ENCODE measurements at regions not wholly inside any gene's neighbourhood (a gene's known extent, or its start where the extent isn't known, plus 50 kb on each side); places are given as distances from the start of the nearest gene placed in this dataset.
"Not testable (repeated sequence)": the region's sequence is repeated elsewhere in the genome, so short reads cannot be mapped to it uniquely, and the experiment has no call there.

DNA sequence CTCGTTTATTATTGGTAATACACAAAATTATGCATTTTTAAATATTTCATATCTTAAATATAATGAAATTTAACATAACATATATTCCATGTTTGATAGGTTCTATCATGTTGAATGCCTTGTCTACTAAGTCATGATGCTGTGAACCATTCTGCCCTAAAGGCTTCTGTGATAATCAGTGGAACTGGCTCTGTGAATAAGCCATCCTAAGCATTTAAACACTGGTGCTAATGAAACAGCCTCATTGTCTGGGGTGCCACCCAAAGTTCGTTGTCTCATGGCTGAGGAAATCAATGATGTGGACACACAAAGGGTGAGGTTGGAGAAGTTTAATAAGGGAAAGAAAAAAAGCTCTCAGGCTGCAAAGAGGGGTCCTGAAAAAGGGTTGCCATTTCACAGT is 264.7 kb upstream of the ZRANB2 start:
- no peak for DNase-seq (ENCODE audit: low spot score)

DNA sequence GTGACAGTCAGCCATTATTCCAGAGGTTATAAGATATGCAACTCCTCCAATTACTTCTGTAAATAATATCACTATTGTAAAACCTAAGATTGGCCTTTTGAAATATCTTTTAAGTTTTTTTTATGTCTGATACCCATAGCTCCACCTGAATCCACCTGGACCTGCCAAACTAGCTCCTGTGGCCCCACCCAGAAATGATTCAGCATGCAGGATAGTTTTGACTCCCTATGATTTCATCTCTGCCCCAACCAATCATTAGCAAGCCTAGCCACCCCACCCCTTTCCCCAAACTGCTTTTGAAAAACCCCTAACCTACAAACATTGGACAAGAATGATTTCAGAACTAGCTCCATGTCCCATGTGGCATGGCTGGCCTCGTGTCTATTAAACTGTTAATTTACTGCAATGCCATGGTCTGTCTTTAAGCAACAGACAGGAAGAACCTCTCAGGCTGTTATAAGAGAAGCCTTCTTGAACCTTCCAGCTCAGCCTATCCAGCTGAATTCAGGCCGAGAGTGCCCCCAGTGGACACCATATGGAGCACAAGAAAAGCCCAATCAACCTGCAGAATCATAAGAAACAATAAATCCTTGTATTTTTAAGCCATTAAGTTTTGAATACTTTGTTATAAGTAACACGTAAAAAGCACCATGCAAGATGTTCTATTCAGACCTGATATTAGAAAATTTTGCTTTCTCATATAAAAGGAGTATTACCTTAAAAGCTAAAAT is 263.0 kb upstream of the ZRANB2 start:
- no peak for DNase-seq (ENCODE audit: low spot score)

- no peak for DNase-seq (ENCODE audit: low spot score)
Observed at GRCh38 chr1:71339238-71339637, 258.4 kb upstream of the ZRANB2 start.

DNA sequence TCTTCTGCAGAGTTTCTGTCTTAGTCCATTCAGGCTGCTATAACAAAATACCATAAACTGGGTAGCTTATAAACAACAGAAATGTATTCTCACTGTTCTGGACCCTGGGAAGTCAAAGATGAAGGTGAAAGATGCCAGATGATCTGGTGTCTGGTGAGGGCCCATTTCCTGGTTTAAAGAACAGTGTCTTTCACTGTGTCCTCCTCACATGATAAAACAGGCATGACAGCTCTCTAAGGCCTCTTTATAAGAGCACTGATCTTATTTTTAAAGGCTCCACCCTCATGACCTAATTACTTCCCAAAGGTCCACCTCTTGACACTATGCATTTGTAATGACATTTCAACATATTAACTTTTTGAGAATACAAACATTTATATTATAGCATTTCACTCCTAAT is 250.2 kb upstream of the ZRANB2 start:
- DNase-seq (ENCODE audit: low spot score): no peak

DNA sequence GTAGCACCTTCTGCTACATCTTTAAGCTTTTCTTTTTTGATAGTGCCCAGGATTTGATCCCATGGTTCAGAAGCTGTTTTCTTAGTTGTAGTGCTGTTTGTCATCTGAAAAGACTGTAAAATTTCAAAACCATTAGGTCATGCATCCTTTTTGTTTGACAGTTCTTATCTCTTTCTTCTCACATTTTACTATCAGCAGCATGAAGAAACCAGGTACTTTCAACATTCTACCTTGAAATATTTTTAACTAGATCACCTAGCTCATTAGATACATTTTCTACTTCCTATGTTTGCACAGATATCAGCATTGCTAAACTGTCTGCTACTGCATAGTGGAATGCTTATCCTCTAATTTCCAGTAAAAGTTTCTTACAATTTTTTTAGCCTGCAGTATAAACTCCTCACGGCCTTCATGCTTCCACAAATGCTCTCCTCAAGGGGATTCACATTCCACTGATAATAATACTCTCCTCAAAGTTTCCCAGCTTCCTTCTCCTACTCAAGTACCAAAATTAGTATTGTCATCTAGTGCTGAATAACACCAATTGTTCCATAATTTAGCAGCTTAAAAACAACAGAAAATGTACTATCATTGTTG is 243.9 kb upstream of the ZRANB2 start:
- no peak for DNase-seq (ENCODE audit: low spot score)

- no peak for DNase-seq (ENCODE audit: low spot score)
Observed at GRCh38 chr1:71312545-71312944, 231.7 kb upstream of the ZRANB2 start.

DNA sequence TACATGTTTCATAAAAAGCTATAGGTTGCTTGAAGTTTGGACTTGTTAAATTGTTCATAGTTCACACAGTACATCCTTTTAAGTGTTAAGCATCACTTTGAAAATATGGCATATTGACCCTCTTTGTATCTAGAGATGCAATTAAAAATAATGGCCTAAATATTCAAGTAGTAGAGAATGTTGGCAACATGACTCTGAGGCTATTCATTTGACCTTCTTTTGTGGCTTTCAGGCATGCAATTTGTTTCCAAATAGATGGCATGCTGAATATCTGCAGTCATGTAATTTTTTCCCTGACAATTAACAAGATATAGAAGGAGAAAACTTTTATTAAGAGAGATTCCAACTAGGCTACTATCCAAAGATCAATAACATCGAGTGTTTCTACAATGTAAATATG is 230.5 kb upstream of the ZRANB2 start:
- no peak for DNase-seq (ENCODE audit: low spot score)

- peak; percentile 89 for DNase-seq (ENCODE audit: low spot score)
Observed at GRCh38 chr1:71307451-71307850, 226.6 kb upstream of the ZRANB2 start.

- DNase-seq (ENCODE audit: low spot score): no peak
Observed at GRCh38 chr1:71304125-71304524, 223.3 kb upstream of the ZRANB2 start.

- DNase-seq (ENCODE audit: low spot score): peak; percentile 67
Observed at GRCh38 chr1:71303617-71304041, 222.8 kb upstream of the ZRANB2 start.

DNA sequence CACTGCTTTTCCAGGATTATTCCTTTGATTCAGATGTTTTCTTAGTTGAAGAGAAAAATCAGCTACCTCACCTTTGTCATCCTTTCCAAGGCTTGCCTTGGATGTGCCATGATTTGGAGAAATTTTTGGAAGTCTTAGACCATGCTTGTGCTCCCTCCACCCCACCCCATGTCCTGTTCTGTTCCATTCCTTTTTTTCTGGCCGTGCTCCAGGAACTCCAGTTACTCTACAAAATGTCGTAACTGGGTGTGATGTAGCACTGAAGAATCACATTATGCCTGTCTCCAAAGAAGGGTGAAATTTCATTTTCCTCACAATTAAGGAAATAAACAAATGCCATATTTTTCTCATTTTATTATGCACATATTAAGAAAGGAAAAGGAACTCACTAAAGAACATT is 217.8 kb upstream of the ZRANB2 start:
- no peak for DNase-seq (ENCODE audit: low spot score)

- peak; percentile 28 for DNase-seq (ENCODE audit: low spot score)
Observed at GRCh38 chr1:71296551-71297134, 215.8 kb upstream of the ZRANB2 start.

GRCh38 chr1:71295350-71295749 is 214.5 kb upstream of the ZRANB2 start:
- DNase-seq (ENCODE audit: low spot score): no peak

- no peak for DNase-seq (ENCODE audit: low spot score)
Observed at GRCh38 chr1:71294178-71294577, 213.3 kb upstream of the ZRANB2 start.

GRCh38 chr1:71292203-71292602 is 211.4 kb upstream of the ZRANB2 start:
- no peak for DNase-seq (ENCODE audit: low spot score)

DNA sequence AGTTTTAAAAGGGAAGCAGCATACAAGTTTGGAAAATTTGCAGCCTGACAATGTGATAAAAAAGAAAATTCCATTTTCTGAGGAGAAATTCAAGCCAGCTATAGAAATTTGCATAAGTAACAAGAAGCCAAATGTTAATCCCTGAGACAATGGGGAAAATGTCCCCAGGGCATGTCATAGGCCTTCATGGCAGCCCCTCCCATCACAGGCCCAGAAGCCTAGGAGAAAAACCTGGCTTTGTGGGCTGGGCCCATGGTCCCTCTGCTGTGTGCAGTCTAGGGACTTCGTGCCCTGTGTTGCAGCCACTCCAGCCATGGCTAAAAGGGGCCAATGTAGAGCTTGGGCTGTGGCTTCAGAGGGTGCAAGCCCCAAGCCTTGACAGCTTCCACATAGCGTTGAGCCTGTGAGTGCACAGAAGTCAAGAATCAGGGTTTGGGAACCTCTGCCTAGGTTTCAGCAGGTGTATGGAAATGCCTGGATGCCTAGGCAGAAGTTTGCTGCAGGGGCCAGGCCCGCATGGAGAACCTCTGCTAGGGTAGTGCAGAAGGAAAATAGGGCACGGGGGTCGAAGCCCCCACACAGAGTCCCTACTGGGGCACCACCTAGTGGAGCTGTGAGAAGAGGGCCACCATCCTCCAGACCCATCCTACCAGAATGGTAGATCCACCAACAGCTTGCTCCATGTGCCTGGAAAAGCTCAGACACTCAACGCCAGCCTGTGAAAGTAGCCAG is 209.8 kb upstream of the ZRANB2 start:
- not testable (repeated sequence) for DNase-seq (ENCODE audit: low spot score)

GRCh38 chr1:71285529-71285928 is 204.7 kb upstream of the ZRANB2 start:
- DNase-seq (ENCODE audit: low spot score): no peak

DNA sequence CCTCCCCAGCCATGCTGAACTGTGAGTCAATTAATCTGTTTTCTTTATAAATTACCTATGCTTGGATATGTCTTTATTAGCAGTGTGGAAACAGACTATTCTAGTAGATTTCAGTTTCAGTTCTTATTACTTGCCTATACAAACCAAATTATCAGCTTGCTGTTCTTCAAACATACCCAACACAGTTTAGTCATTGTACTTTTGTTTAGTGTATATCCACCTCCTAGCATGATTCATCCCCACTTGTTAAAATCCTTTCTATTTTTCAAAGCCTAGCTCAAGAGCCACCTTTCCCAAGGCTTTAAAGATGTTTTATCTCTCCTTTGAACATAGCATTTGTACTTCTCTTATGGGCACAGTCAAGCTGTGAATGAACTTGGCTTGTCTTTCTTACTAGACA is 195.6 kb upstream of the ZRANB2 start:
- DNase-seq (ENCODE audit: low spot score): no peak

DNA sequence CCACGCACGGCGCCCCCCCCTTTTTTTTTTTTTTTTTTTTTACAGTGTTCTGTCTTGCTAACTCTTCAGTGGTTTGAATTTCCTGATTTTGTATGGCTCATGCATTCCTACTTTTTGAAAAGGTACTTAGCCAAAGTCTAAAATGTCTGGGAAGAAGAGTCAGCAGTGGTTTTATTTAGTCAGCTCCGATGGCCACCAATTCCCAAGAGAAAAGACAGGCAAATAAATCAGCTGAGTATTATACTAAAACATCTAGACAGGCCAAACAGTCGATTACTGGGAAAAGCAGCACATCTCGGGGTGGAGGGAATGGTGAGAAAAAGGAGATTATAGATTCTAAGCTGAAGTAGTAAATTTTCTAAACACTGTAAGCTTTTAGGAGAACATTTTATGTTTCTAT is 192.5 kb upstream of the ZRANB2 start:
- no peak for DNase-seq (ENCODE audit: low spot score)

GRCh38 chr1:71270394-71270915 is 189.6 kb upstream of the ZRANB2 start:
- no peak for DNase-seq (ENCODE audit: low spot score)

GRCh38 chr1:71269818-71270217 is 189.0 kb upstream of the ZRANB2 start:
- DNase-seq (ENCODE audit: low spot score): no peak

- no peak for DNase-seq (ENCODE audit: low spot score)
Observed at GRCh38 chr1:71269179-71269578, 188.3 kb upstream of the ZRANB2 start.

Measured in H4 (cell line).